Progenitor cell of endocrine pancreas (in vitro differentiated cells): ENCODE measurements at regions not wholly inside any gene's neighbourhood (a gene's known extent, or its start where the extent isn't known, plus 50 kb on each side); places are given as distances from the start of the nearest gene placed in this dataset.

ENCODE experiments used
- DNase-seq: peaks from one replicate; pipeline ENCODE4 v3.0.0; 2021; ENCODE audit warnings: low spot score; ENCODE audit not compliant: unreplicated experiment
- H3K27ac Mint-ChIP-seq: 2 replicates; pipeline ENCODE4 v1.8.0; 2021; ENCODE audit warnings: mild to moderate bottlenecking, moderate library complexity, mixed read lengths
- H3K27me3 Mint-ChIP-seq: 2 replicates; pipeline ENCODE4 v1.8.0; 2021; ENCODE audit warnings: mixed read lengths
- H3K36me3 Mint-ChIP-seq: 2 replicates; pipeline ENCODE4 v1.8.0; 2022; ENCODE audit warnings: mixed read lengths; ENCODE audit not compliant: insufficient read depth
- H3K4me1 Mint-ChIP-seq: 2 replicates; pipeline ENCODE4 v1.8.0; 2021; ENCODE audit warnings: low read depth, mixed read lengths
- H3K4me3 Mint-ChIP-seq: 2 replicates; pipeline ENCODE4 v1.8.0; 2021; ENCODE audit warnings: low read depth, mild to moderate bottlenecking, moderate library complexity, mixed read lengths
- H3K9me3 Mint-ChIP-seq: 2 replicates; pipeline ENCODE4 v1.8.0; 2021; ENCODE audit warnings: low read depth, mixed read lengths
- CTCF ChIP-seq: fragments of 200-600 bp; sonication (generic); IDR thresholded peaks from one replicate; pipeline ENCODE4 v1.5.0; 2021; ENCODE audit warnings: antibody characterized with exemption, mild to moderate bottlenecking; ENCODE audit not compliant: unreplicated experiment

- Mint-ChIP-seq H3K36me3 (no peaks in the 10 kb centered on the region), H3K4me3 (no peak overlapping the region), H3K4me1 (no peaks in the 10 kb centered on the region), H3K9me3 (no peaks in the 10 kb centered on the region), H3K27me3 (no peaks in the 10 kb centered on the region), H3K27ac (no peak overlapping the region)
- no peak for TF ChIP-seq CTCF
- DNase-seq: no peak
Observed at GRCh38 chr7:15041226-15041625, 138.7 kb upstream of the DGKB start.

- no peak overlapping the region for H3K4me3 Mint-ChIP-seq
- no peaks in the 10 kb centered on the region for H3K36me3 Mint-ChIP-seq
- H3K27ac Mint-ChIP-seq: no peak overlapping the region
- no peak for DNase-seq
- H3K27me3 Mint-ChIP-seq: no peaks in the 10 kb centered on the region
- no peaks in the 10 kb centered on the region for H3K9me3 Mint-ChIP-seq
- no peak for TF ChIP-seq CTCF
- H3K4me1 Mint-ChIP-seq: peaks cover 2% of the 10 kb centered on the region
Observed at GRCh38 chr7:15035814-15036213, 133.3 kb upstream of the DGKB start.

GRCh38 chr7:15033039-15033438 is 130.5 kb upstream of the DGKB start:
- H3K4me3 Mint-ChIP-seq: no peak overlapping the region
- H3K27ac Mint-ChIP-seq: no peak overlapping the region
- no peaks in the 10 kb centered on the region for H3K36me3 Mint-ChIP-seq
- H3K27me3 Mint-ChIP-seq: no peaks in the 10 kb centered on the region
- H3K9me3 Mint-ChIP-seq: no peaks in the 10 kb centered on the region
- TF ChIP-seq CTCF: no peak
- peaks cover 2% of the 10 kb centered on the region for H3K4me1 Mint-ChIP-seq
- no peak for DNase-seq

- Mint-ChIP-seq H3K4me3 (no peak overlapping the region), H3K9me3 (no peaks in the 10 kb centered on the region), H3K4me1 (peaks cover 6% of the 10 kb centered on the region)
Observed at GRCh38 chr7:15018981-15019380, 116.4 kb upstream of the DGKB start.

GRCh38 chr7:15016766-15017165 is 114.2 kb upstream of the DGKB start:
- Mint-ChIP-seq H3K4me3 (no peak overlapping the region), H3K27ac (no peak overlapping the region), H3K4me1 (peaks cover 6% of the 10 kb centered on the region), H3K9me3 (no peaks in the 10 kb centered on the region), H3K27me3 (no peaks in the 10 kb centered on the region), H3K36me3 (no peaks in the 10 kb centered on the region)
- TF ChIP-seq CTCF: no peak
- DNase-seq: no peak

More at GRCh38 chr7:15018981-15019380, 116.4 kb upstream of the DGKB start:
- no peak for DNase-seq
- TF ChIP-seq CTCF: no peak
- no peaks in the 10 kb centered on the region for H3K36me3 Mint-ChIP-seq
- H3K27ac Mint-ChIP-seq: no peak overlapping the region
- no peaks in the 10 kb centered on the region for H3K27me3 Mint-ChIP-seq
